Head of caudate nucleus (tissue), 42 donors: ENCODE measurements at regions not wholly inside any gene's neighbourhood (a gene's known extent, or its start where the extent isn't known, plus 50 kb on each side); places are given as distances from the start of the nearest gene placed in this dataset.
A peak's percentile ranks its signal among the peaks of the same experiment; 100 is the strongest.

Source experiments
- DNase-seq, 42 donors: peaks; one replicate each; pipeline versions ENCODE4 v3.0.0 to v3.0.0-alpha.2; 2020 to 2021; ENCODE audit warnings: mixed read lengths in 7 of 42
- intact Hi-C: fragments of 100-400 bp; cut with DNase I; formaldehyde crosslinking; loops from one replicate; pipeline ENCODE4 v1.15.0; 2022

DNA sequence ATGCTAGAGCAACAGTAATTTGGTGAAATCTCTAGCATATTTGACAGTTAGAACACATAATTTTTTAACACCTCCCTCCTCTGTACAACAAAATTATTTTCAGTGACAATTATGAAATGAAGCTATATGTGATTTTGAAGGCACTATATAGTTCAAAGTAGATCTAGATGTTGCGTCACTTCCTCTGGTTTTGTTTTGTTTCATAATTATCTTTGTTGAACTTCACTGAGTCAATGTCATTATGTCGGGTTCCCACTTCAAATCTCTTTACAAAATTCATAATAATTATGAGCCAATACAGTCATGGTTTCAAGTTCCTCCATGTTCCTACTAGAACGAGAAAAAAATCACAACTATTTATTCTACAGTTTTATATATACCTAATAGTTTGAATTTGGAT lies 254.8 kb upstream of the PLXNA2 start:
- intact Hi-C loops = no loop called here
- DNase-seq = no peak

DNA sequence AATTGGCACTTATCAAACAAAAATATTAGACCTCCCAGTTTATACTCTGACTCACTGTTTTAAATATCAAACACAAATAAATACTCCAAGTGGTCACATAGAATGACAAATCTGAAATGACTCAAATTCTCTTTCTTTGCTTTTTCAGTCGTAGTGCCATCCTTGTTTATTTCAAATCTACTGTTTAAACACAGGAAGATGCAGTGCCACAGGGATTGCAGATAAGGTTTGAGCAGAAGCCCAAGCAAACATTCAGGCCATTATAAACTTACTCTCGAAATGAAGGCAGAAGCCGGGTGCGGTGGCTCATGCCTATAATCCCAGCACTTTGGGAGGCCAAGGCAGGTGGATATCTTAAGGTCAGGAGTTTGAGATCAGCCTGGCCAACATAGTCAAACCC lies 255.4 kb upstream of the PLXNA2 start:
- intact Hi-C loops = no loop called here
- no peak for DNase-seq

DNA sequence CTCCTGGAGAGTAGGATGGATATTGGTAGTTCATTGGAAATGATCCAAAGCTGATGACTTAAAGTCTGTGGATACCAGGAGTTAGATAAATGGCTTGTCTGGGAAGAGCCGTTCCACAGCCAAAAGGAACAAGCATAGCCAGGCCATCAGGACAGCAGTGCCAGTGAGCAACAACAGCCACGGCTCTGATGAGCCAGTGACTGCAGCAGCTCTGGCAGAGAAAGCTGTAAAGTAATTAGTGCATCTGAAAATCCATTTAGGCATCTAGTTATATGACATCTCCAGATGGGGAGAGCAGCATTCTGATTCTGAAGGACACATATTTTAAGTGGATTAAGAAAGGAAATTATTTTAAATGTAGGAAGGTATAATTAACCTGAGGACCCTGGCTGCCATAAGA lies 256.2 kb upstream of the PLXNA2 start:
- intact Hi-C loops = no loop called here
- DNase-seq = no peak

DNA sequence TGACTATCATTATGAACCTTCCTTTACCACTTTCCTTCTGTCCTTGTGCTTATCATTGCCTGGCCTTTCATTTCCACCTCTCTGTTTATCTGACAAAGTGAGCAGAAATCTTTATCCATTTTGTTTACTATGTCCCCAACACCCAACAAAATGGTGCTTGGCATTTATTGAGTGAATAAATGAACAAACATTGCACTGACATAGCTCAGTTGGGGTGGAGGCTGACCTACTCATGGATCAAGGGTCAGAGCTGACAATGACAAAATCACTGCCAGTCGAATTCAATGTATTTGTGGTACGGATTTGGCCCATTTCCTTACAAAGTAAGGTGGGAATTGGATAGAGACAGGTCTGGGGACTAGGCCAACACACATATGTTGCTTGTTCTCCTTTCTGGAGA lies 257.4 kb upstream of the PLXNA2 start:
- DNase-seq = no peak
- intact Hi-C loops = no loop called here

DNA sequence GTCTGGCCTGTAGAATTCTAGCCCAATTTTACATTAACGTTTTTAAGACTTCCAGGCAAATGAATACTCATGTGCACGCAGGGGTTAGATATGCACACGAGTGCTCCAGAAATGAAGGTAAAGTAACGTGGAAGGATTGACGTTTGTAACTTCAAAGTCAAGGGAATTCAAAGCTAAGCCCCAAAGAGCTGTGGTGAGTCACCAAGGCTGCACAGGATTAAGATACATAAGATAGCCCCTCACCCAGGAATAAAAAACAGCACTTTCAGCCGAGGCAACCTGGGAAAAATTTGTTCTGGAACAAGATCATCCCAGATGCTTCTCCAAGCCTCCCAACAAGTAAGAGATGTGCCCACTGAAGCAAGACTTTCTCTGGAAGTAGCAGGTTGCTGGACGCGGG lies 259.6 kb upstream of the PLXNA2 start:
- intact Hi-C loops = no loop called here
- DNase-seq = no peak

DNA sequence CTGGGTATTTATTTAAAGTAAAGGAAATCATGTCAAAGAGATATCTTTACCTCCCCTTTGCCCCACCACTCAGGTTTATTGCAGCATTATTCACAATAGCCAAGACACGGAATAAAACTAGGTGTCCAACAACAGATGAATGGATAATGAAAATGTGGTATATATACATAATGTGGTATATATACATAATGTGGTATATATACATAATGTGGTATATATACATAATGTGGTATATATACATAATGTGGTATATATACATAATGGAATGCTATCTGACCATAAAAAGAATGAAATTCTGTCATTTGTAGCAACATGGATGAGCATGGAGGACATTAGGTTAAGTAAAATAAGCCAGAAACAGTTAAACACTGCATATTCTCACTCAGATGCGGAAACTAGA lies 262.6 kb upstream of the PLXNA2 start:
- DNase-seq = no peak
- intact Hi-C loops = no loop called here

DNA sequence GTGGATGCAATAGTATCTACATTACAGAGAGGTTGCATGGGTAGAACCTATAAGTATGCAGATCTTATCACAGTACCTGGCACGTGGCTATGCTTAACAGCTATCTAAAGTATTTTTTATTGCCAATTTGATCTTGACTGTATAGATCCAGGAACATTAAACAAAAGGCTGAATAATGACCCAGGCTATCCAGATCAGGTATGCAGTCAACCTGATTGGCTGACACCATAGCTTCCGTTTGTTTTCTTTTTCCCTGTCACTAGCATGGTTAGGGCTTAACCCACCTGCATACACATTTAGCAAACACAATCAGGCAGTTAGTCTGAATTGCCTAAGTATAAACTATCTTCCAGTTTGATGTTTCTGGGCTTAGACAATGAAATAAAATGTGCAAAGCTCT lies 264.9 kb upstream of the PLXNA2 start:
- DNase-seq = no peak
- intact Hi-C loops = no loop called here

DNA sequence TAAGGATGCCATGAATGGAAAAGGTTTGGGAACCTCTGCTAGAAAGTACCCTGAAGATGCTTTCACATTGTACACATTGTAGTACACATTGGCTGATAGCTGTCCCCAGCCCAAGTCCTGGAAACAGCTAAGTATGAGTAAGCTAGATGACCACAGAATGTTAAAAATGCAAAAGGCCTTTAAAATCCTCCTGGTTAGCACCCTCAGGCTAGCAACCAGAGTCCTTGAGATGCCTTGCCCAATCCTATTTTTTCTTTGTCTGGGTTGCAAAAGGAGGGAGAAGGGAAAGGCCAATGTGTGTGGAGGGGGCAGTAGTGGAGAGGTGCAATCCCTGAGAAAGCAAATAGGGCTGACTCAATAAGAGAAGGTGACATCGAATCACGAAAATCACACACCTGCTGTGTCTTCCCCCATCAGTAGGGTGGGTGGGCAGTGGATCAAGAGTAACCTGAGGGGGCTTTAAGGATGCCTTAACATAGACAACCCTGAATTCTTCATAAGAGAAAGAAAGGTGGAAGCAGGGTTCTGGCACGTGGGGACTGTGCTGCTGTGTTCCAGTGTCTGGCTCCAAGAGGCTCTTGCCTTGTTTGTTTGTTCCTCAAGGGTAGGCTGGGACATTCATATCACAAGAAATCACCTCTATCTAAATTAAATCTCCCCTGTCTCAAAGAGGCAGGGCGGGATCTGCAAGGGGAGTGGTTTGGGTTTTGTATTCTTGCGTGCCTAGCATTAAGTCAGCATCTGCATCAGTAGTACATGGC lies 266.2 kb upstream of the PLXNA2 start:
- intact Hi-C loops = no loop called here

DNA sequence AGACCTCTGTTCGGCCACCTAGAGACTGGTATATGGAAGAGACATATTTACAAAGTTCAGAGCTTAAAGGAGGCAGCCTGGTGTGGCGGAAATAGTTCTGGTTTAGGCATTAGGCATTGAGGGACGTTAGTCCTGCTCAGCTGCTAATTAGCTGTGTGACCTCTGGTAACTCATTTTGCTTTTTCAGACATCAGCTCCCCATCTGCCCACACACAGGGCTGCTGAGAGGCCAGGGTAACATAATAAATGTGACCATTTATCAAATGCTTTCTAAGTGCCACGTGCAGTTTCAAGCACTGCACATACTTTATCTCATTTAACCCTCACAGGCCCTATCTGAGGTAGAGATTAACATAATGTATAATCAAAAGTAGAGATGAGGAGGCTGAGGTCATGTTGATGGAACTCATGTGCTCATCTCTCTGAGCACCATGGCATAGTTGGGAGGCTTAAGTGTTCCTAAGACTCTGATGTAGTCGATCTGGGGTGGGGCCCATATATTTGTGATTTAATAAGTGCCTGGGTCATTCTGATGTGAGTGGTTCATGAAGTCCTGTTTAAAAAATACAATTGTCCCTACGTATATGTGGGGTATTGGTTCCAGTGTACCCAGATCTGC lies 267.2 kb upstream of the PLXNA2 start:
- DNase-seq = no peak
- intact Hi-C loops = no loop called here

More for the DNA sequence above, 266.2 kb upstream of the PLXNA2 start:
- DNase-seq = no peak

DNA sequence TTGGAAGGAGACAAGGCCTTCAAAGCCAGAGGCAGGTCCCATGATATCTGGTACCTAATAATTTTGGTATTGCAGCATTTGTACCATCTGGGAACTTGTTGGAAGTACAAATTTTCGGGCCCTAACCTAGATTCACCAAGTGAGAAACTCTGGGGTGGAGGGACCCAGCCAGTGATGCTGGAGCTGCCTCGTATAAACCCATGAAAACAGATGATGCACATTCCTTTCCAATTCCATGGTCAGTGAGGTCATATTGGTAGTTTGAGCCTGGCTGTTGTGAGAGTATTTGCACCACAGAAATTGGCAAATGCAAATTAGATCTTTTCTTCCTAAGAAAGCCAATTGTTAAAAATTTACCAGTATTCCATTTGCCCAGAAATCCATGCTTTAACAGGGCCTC lies 269.6 kb upstream of the PLXNA2 start:
- intact Hi-C loops = no loop called here
- no peak for DNase-seq

DNA sequence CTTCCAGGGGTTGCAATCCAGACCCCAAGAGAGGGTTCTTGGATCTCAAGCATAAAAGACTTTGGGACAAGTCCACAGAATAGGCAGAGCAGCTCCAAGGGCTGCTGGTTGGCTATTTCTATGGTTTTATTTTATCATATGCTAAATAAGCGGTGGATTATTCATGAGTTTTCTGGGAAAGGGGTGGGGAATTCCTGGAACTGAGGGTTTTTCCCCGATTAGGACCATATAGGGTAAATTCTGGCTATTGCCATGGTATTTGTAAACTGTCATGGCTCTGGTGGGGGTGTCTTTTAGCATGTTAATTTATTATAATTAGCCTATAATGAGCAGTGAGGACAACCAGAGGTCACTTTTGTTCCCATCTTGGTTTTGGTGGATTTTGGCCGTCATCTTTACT lies 270.9 kb upstream of the PLXNA2 start:
- intact Hi-C loops = no loop called here
- no peak for DNase-seq

DNA sequence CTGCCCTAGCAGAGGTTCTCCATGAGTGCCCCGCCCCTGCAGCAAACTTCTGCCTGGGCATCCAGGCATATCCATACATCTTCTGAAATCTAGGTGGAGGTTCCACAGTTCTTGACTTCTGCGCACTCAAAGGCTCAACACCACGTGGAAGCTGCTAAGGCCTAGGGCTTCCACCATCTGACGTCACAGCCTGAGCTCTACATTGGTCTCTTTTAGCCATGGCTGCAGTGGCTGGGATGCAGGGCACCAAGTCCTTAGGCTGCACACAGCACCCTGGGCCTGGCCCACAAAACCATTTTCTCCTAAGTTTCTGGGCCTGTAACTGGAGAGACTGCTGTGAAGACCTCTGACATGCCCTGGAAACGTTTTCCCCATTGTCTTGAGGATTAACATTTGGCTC lies 272.6 kb upstream of the PLXNA2 start:
- DNase-seq = no peak
- intact Hi-C loops = no loop called here

DNA sequence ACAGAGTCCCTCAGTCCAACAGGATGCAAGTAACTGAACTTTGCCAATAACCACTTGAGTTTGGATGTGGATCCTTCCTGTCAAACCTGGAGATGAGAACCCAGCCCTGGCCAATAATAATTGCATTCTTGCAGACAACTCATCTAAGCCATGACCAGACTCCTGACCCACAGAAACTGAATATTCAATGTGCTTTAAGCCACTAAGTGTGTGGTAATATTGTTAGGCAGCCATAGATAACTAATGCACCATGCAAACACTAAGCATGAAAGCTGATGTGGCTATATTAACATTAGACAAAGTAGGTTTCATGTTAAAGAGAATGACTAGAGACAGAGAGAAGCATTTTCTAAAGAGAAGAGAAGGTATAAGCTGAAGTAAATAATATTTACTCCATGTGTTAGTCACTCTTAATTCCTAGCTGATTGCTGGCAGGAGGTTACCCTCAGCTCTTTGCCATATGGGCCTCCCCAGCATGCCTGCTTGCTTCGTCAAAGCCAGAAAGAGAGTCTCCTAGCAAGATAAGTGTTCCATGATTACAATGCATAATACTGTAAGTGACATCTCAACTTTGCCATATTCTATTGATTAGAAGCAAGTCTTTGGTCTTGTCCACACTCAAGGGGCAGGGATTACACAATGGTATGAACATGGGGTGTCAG lies 276.4 kb upstream of the PLXNA2 start:
- DNase-seq = no peak
- intact Hi-C loops = no loop called here

DNA sequence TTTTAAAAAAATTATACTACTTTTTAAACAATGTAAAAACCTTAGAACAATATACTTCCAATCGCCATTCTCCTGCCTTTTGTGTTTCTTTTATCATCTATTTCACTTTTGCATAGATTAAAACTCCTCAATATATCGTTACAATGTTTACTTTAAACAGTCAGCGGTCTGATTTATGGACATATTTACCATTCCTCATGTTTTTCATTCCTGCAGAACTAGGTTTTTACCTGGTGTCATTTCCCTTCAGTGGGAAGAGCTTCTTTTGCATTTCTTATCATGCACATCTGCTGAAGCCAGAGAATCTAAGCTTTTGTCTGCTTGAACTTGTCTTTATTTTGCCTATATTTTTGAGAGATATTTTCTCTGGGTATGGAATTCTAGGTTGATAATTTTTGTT lies 277.4 kb upstream of the PLXNA2 start:
- no peak for DNase-seq
- intact Hi-C loops = no loop called here

DNA sequence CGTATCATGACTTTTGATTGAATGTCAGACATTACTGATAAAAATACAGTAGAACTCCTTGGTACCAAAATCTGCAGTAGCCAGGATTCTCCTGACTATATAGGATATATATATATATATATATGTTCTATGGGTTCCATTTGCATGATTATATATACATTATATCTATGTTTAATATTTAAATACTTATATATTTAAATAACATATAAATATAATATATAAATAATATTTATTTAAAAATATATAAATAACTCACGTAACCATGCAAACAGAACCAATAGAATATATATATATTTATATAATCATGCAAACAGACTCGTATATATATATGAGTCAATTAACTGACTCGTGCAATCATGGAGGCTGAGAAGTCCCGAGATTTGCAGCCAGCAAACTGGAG lies 278.8 kb upstream of the PLXNA2 start:
- DNase-seq = no peak
- intact Hi-C loops = no loop called here

DNA sequence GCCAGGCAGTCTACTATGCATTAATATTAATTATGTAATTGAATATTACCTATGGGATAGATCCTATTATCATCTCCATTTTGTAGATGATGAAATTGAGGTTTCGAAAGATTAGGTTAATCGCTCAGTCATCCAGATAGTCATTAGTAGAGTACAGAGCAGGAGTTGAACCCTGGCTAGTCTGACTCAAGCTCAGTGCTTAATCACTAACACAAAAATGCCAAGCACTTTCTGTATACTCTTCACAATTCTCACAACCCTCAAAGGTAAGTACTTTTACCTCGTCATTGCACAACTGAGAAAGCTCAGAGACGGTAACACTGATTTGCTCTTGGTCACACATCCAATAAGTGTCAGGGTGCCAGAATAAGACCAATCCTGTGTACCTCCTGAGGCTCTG lies 280.2 kb upstream of the PLXNA2 start:
- intact Hi-C loops = no loop called here
- DNase-seq = no peak

DNA sequence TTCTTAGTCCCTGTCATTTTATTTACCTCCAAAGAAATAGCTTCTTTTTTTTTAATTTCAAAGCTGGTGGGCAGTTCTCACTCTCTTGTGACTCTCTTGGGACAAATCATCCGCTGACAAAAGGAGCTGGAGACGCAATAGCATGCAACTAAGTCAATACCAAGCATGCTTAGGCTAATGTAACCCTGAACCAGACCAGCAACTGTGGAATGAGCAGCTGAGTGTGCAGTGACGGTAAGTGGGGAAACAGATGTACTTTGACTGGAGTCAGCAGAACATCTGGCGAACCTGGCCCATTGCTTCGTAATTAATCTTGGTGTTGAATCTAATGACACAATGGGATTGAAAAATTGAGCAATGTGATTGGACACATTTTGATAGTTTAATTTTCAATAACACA lies 280.7 kb upstream of the PLXNA2 start:
- intact Hi-C loops = no loop called here
- DNase-seq = no peak

DNA sequence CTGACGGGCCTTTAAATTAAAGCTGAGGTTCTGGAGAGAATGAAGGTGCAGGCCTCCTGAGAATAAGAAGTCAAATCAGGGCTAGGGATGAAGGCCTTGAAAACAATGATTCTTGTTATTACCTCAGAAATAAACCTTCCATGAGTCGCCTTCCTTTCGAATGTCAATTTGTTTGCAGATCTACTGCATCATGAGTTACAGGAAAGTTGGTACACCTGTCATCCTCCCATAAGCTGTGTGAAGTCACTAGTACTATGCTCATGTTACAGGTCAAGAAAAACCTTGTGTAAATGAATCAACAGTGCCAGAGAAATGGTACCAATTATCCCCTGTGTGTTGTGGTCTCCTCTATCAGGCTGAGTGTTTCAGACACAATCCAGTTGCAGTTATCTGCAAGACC lies 281.2 kb upstream of the PLXNA2 start:
- intact Hi-C loops = no loop called here
- no peak for DNase-seq

DNA sequence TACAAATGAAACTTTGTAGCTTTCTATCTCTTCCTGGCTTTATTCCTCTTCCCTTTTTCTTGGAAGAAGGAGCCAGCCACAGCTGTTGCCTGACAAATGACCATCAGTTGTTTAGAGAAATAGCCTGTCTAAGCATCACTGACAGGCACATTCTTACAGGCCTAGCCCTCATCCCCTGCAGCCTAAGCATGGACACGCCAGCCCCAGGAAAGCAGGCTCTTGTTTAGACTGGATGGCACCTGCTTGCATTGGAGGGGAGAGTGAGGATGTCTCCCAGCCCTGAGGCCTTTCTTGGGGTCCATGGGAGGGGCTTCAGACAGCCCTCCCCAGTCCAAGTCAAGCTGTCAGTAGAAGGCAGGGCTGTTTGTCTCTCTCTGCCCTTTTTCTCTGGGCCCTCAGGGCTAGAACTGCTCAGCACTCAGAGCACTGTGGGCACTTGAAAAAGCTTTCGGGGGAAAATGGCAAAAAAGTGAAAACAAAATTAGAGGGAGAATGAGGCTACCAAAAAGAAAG lies 282.5 kb upstream of the PLXNA2 start:
- intact Hi-C loops = no loop called here
- no peak for DNase-seq

DNA sequence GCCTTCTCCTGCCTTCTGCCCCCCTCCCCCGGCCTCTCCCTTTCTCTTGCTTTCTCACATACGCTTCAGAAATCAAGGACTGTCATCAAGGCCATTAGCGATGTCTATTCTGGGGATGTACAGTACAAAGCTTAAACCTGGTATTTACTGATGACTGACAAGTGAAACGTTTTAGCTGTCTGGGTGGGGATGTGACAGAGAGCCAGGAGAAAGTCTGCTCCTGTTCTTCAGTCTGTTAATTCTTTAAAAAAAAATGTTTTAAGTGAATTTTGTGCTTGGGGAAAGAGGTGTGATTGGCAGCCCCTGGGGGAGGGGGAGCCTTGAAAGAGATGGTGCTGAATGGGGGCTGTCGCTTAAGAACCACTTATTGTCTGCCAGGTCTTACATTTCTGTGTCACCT lies 283.0 kb upstream of the PLXNA2 start:
- intact Hi-C loops = no loop called here
- peak in 5 of 42 donors; percentile 18 to 63 (median 36) for DNase-seq
